Chondrocyte (in vitro differentiated cells): ENCODE measurements at regions not wholly inside any gene's neighbourhood (a gene's known extent, or its start where the extent isn't known, plus 50 kb on each side); places are given as distances from the start of the nearest gene placed in this dataset.

Experiments used
- DNase-seq: peaks from one replicate; pipeline ENCODE4 v3.0.0; 2021; ENCODE audit warnings: mixed read lengths, low spot score
- H3K27ac Mint-ChIP-seq: one replicate; pipeline ENCODE4 v1.8.0; 2021; ENCODE audit warnings: mild to moderate bottlenecking, moderate library complexity, mixed read lengths; ENCODE audit not compliant: unreplicated experiment
- H3K27me3 Mint-ChIP-seq: 2 replicates; pipeline ENCODE4 v1.8.0; 2021; ENCODE audit warnings: low read depth, mixed read lengths
- H3K36me3 Mint-ChIP-seq: 2 replicates; pipeline ENCODE4 v1.8.0; 2021; ENCODE audit warnings: low read depth, mixed read lengths
- H3K4me1 Mint-ChIP-seq: 2 replicates; pipeline ENCODE4 v1.8.0; 2021; ENCODE audit warnings: low read depth, mild to moderate bottlenecking, mixed read lengths
- H3K4me3 Mint-ChIP-seq: one replicate; pipeline ENCODE4 v1.8.0; 2021; ENCODE audit warnings: mild to moderate bottlenecking, moderate library complexity, mixed read lengths; ENCODE audit not compliant: unreplicated experiment
- H3K9me3 Mint-ChIP-seq: 2 replicates; pipeline ENCODE4 v1.8.0; 2021; ENCODE audit warnings: low read depth, mixed read lengths
- CTCF ChIP-seq: fragments of 200-600 bp; sonication (generic); IDR thresholded peaks from 2 replicates; pipeline ENCODE4 v1.5.0; 2021; ENCODE audit warnings: antibody characterized with exemption, mild to moderate bottlenecking, moderate library complexity

- peaks cover 4% of the 10 kb centered on the region for H3K4me1 Mint-ChIP-seq
- no peak overlapping the region for H3K27ac Mint-ChIP-seq
- H3K4me3 Mint-ChIP-seq: no peak overlapping the region
- H3K36me3 Mint-ChIP-seq: no peaks in the 10 kb centered on the region
- no peaks in the 10 kb centered on the region for H3K27me3 Mint-ChIP-seq
- no peak for TF ChIP-seq CTCF
- no peak for DNase-seq
- H3K9me3 Mint-ChIP-seq: peaks cover 2% of the 10 kb centered on the region
These were observed 205.8 kb downstream of the ZIC4 start for GRCh38 chr3:147200545-147200944.

- Mint-ChIP-seq H3K27ac (no peak overlapping the region), H3K36me3 (no peaks in the 10 kb centered on the region), H3K4me3 (no peak overlapping the region), H3K4me1 (peaks cover 4% of the 10 kb centered on the region), H3K27me3 (no peaks in the 10 kb centered on the region), H3K9me3 (no peaks in the 10 kb centered on the region)
- TF ChIP-seq CTCF: no peak
- DNase-seq: no peak
These were observed 208.6 kb downstream of the ZIC4 start for GRCh38 chr3:147197739-147198138.

- Mint-ChIP-seq H3K4me1 (peaks cover 4% of the 10 kb centered on the region), H3K36me3 (peaks cover 2% of the 10 kb centered on the region), H3K27ac (no peak overlapping the region), H3K9me3 (no peaks in the 10 kb centered on the region), H3K4me3 (no peak overlapping the region), H3K27me3 (no peaks in the 10 kb centered on the region)
- no peak for DNase-seq
- no peak for TF ChIP-seq CTCF
These were observed 210.5 kb downstream of the ZIC4 start for GRCh38 chr3:147195887-147196286.

GRCh38 chr3:147191795-147192385 lies 214.5 kb downstream of the ZIC4 start:
- no peak for DNase-seq
- Mint-ChIP-seq H3K27ac (no peak overlapping the region), H3K4me3 (no peak overlapping the region), H3K36me3 (peaks cover 2% of the 10 kb centered on the region), H3K27me3 (no peaks in the 10 kb centered on the region), H3K4me1 (peaks cover 10% of the 10 kb centered on the region), H3K9me3 (peaks cover 7% of the 10 kb centered on the region)
- peak; percentile 93 for TF ChIP-seq CTCF

DNA sequence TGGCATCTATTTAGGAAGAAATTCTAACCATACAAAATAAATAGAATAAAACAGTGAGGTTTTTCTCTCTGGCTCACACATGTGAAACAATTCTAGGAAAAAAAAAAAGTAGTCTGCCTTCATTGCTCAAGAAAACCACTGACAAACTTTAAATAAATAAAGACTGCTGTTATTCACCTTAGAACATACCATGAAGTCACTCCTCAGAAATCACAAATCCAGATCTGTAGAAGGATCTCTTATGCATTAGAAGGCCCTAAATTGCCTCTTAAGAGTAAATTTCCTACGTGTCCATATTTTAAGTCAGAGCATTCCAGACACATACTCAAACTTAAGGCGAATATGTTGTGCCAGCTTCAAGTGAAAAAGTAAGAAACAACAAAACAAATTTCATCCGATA lies 217.3 kb downstream of the ZIC4 start:
- H3K27ac Mint-ChIP-seq: no peak overlapping the region
- H3K27me3 Mint-ChIP-seq: no peaks in the 10 kb centered on the region
- no peak for DNase-seq
- TF ChIP-seq CTCF: no peak
- no peak overlapping the region for H3K4me3 Mint-ChIP-seq
- H3K9me3 Mint-ChIP-seq: peaks cover 7% of the 10 kb centered on the region
- H3K4me1 Mint-ChIP-seq: peaks cover 10% of the 10 kb centered on the region
- peaks cover 2% of the 10 kb centered on the region for H3K36me3 Mint-ChIP-seq
